ENCODE measurements at regions not wholly inside any gene's neighbourhood (a gene's known extent, or its start where the extent isn't known, plus 50 kb on each side); places are given as distances from the start of the nearest gene placed in this dataset.

DNA sequence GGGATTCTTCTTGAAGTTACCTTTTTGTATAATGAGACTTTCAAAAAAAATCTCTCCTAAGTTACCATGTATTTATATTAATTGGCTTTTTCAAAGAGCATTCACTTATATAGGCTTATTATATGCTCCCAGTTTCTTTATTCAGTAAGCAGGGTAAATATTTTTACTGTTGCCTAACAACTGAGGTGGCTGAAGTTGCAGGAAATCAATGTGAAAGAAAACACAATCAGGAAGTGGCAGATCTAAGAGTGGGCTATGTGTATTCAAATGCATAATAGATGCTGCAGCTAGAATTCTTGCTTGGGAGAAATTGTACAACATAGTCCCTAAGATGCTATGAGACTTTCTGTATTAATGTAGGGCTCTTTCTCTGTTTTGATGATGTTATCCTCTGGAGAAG, 606.9 kb downstream of the NUF2 start:
- Histone ChIP-seq H3K27ac (no peak overlapping the region), H3K4me3 (no peak overlapping the region), H3K9me3 (no peaks in the 10 kb centered on the region), H3K36me3 (no peaks in the 10 kb centered on the region), H3K4me1 (no peaks in the 10 kb centered on the region), H3K27me3 (no peaks in the 10 kb centered on the region)
- no peak for TF ChIP-seq POLR2A (IDR thresholded peaks at IDR 0.05)
- TF ChIP-seq CTCF (IDR thresholded peaks at IDR 0.05 in 4 of 5, conservative IDR thresholded peaks at IDR 0.05 in 1 of 5) = no peak
- ATAC-seq (no peak), DNase-seq (no peak)
- in situ Hi-C loops (cut with MboI; ENCODE audit: low sequenced_read_pairs in 4 of 4) = no loop called here
- intact Hi-C loops (cut with DNase I; ENCODE audit: low total_unique reads) = no loop called here

- Histone ChIP-seq H3K36me3 (no peaks in the 10 kb centered on the region), H3K27me3 (no peaks in the 10 kb centered on the region), H3K4me3 (no peak overlapping the region), H3K4me1 (no peaks in the 10 kb centered on the region), H3K27ac (no peak overlapping the region), H3K9me3 (no peaks in the 10 kb centered on the region)
- in situ Hi-C loops (cut with MboI; ENCODE audit: low sequenced_read_pairs in 4 of 4) (no loop called here), intact Hi-C loops (cut with DNase I; ENCODE audit: low total_unique reads) (no loop called here)
- no peak for DNase-seq
- ATAC-seq = no peak
- no peak for TF ChIP-seq POLR2A (IDR thresholded peaks at IDR 0.05)
- TF ChIP-seq CTCF (IDR thresholded peaks at IDR 0.05 in 4 of 5, conservative IDR thresholded peaks at IDR 0.05 in 1 of 5) = no peak
Measured at GRCh38 chr1:163932901-163933300, 611.1 kb downstream of the NUF2 start.

DNA sequence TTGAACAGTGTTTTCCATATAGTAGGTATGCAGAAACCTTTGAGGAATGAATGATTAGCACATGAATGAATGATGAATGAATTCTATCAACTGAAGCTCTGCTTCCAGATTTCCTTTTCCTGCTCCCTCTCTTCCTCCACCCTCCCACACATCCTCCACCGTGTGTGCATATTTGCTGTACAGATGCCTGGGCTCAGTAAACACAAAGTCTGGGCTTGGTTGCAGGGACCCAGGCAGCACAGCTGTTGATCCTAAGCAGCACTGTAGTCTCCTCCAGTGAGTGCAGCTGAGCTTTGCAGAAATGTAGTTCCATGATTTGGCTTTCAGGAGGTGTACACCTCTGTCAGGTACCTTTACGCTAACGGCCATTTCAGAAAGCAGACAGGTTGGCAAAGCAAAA, 611.7 kb downstream of the NUF2 start:
- TF ChIP-seq CTCF (IDR thresholded peaks at IDR 0.05 in 4 of 5, conservative IDR thresholded peaks at IDR 0.05 in 1 of 5) (no peak), POLR2A (IDR thresholded peaks at IDR 0.05) (no peak)
- H3K4me3 ChIP-seq = no peak overlapping the region
- H3K36me3 ChIP-seq = no peaks in the 10 kb centered on the region
- ATAC-seq (no peak), DNase-seq (no peak)
- no peaks in the 10 kb centered on the region for H3K27me3 ChIP-seq
- H3K27ac ChIP-seq = no peak overlapping the region
- no peaks in the 10 kb centered on the region for H3K4me1 ChIP-seq
- intact Hi-C loops (cut with DNase I; ENCODE audit: low total_unique reads) = no loop called here
- H3K9me3 ChIP-seq = no peaks in the 10 kb centered on the region
- in situ Hi-C loops (cut with MboI; ENCODE audit: low sequenced_read_pairs in 4 of 4) = no loop called here

DNA sequence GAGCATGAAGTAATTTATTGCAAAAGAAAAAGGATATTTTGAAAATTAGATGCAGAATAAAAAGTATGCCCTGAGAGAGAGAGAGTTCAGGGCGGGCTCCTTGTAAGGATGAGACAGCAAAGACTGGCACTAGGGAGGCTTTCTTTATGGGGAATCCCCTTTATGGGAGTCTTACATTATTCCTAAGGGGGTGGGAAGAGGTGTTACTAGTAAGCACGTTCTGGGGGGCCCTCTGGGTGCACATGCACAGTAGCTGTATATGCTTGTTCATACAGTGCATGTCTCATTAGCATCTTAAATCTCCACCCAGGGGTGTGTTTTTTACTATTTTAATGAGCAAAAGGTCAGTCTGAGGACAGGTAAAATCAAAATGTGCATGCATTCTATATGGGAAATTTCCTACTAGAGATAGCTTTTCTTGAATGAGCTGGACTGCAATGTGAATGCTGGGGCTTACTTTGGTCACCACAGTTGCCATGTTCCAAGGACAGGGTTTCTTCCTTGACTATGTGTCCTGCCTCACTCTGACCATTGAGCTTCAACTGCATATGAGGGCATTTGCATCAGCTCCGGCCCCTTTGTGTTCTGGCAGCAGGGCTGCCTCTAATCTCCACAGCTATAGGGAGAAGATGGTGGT, 614.1 kb downstream of the NUF2 start:
- H3K4me1 ChIP-seq = no peaks in the 10 kb centered on the region
- no peaks in the 10 kb centered on the region for H3K27me3 ChIP-seq
- ATAC-seq (no peak), DNase-seq (no peak)
- TF ChIP-seq POLR2A (IDR thresholded peaks at IDR 0.05) (no peak), CTCF (IDR thresholded peaks at IDR 0.05 in 4 of 5, conservative IDR thresholded peaks at IDR 0.05 in 1 of 5) (no peak)
- H3K9me3 ChIP-seq = no peaks in the 10 kb centered on the region
- no peak overlapping the region for H3K27ac ChIP-seq
- no peak overlapping the region for H3K4me3 ChIP-seq
- no peaks in the 10 kb centered on the region for H3K36me3 ChIP-seq
- in situ Hi-C loops (cut with MboI; ENCODE audit: low sequenced_read_pairs in 4 of 4) = no loop called here
- intact Hi-C loops (cut with DNase I; ENCODE audit: low total_unique reads) = no loop called here

GRCh38 chr1:163959622-163960021, 599.4 kb upstream of the PBX1 start:
- no peak for DNase-seq
- Histone ChIP-seq H3K36me3 (no peaks in the 10 kb centered on the region), H3K27me3 (no peaks in the 10 kb centered on the region), H3K27ac (no peak overlapping the region), H3K4me3 (no peak overlapping the region), H3K9me3 (peaks cover 0 to 2% (median 0%) of the 10 kb centered on the region in 3 donors), H3K4me1 (no peaks in the 10 kb centered on the region)
- no peak for TF ChIP-seq POLR2A (IDR thresholded peaks at IDR 0.05)
- no peak for TF ChIP-seq CTCF (IDR thresholded peaks at IDR 0.05 in 4 of 5, conservative IDR thresholded peaks at IDR 0.05 in 1 of 5)
- in situ Hi-C loops (cut with MboI; ENCODE audit: low sequenced_read_pairs in 4 of 4) (no loop called here), intact Hi-C loops (cut with DNase I; ENCODE audit: low total_unique reads) (no loop called here)
- ATAC-seq = no peak

All from gastrocnemius medialis (tissue), 4 donors.